ENCODE measurements at regions not wholly inside any gene's neighbourhood (a gene's known extent, or its start where the extent isn't known, plus 50 kb on each side); places are given as distances from the start of the nearest gene placed in this dataset.

DNA sequence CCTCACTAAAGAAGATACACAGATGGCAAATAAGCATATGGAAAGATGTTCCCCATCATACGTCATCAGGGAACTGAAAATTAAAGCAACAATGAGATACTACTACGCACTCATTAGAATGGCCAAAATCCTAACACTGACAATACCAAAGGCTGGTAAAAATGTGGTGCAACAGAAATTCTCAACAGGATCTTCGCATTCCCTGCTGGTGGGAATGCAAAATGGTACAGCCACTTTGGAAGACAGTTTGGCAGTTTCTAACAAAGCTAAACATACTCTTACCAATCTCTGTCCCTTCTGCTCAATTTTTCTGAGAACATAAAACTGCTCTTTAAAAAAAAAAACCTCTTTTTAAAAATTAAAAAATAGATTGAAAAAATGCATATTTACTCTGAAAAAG, 300.2 kb downstream of the FBXW7 start:
- no peaks in the 10 kb centered on the region for H3K4me1 ChIP-seq (ENCODE audit: insufficient read depth, low read length)
- DNase-seq = no peak
- TF ChIP-seq, protein P1, sequence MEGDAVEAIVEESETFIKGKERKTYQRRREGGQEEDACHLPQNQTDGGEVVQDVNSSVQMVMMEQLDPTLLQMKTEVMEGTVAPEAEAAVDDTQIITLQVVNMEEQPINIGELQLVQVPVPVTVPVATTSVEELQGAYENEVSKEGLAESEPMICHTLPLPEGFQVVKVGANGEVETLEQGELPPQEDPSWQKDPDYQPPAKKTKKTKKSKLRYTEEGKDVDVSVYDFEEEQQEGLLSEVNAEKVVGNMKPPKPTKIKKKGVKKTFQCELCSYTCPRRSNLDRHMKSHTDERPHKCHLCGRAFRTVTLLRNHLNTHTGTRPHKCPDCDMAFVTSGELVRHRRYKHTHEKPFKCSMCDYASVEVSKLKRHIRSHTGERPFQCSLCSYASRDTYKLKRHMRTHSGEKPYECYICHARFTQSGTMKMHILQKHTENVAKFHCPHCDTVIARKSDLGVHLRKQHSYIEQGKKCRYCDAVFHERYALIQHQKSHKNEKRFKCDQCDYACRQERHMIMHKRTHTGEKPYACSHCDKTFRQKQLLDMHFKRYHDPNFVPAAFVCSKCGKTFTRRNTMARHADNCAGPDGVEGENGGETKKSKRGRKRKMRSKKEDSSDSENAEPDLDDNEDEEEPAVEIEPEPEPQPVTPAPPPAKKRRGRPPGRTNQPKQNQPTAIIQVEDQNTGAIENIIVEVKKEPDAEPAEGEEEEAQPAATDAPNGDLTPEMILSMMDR (conservative IDR thresholded peaks at IDR 0.05; ENCODE audit: low read depth, low read length) = no peak
- TF ChIP-seq EZH2 (IDR thresholded peaks at IDR 0.05; ENCODE audit: low read length, unreplicated experiment) (no peak), EZH2phosphoT487 (IDR thresholded peaks at IDR 0.05; ENCODE audit: borderline replicate concordance, low read length) (no peak)
- no peak overlapping the region for H3K4me2 ChIP-seq (ENCODE audit: low read length)
- no peaks in the 10 kb centered on the region for H3K9me2 ChIP-seq (replicated peaks; ENCODE audit: low read length)
- no peaks in the 10 kb centered on the region for H3K27me3 ChIP-seq (ENCODE audit: low read length)
- H3F3A ChIP-seq (ENCODE audit: low read length, unreplicated experiment) = no peaks in the 10 kb centered on the region
- H3K4me3 ChIP-seq (ENCODE audit: low read length) = no peak overlapping the region
- H3K79me2 ChIP-seq (ENCODE audit: low read length) = no peaks in the 10 kb centered on the region
- intact Hi-C loops (cut with micrococcal nuclease) = no loop called here
- H3K27ac ChIP-seq (ENCODE audit: low read length) = no peak overlapping the region
- no peaks in the 10 kb centered on the region for H3K9me3 ChIP-seq (ENCODE audit: low read length)
- H3K36me3 ChIP-seq (ENCODE audit: low read depth, low read length) = no peaks in the 10 kb centered on the region
- no peak for ATAC-seq
- no peak overlapping the region for H2AFZ ChIP-seq (ENCODE audit: low read length)
- POLR2A ChIA-PET (ENCODE audit: unreplicated experiment) = no interaction called here
- CTCF ChIA-PET = interaction anchor here (0.6 kb wide), 1 partner anchor 162 kb away, joined by 3 read pairs; no protein-coding TSS in a partner anchor
- H3K9ac ChIP-seq (ENCODE audit: low read length) = no peak overlapping the region
- no TSS peak for BruUV-seq (replicated peaks)
- no peaks in the 10 kb centered on the region for H4K20me1 ChIP-seq (ENCODE audit: low read length)

DNA sequence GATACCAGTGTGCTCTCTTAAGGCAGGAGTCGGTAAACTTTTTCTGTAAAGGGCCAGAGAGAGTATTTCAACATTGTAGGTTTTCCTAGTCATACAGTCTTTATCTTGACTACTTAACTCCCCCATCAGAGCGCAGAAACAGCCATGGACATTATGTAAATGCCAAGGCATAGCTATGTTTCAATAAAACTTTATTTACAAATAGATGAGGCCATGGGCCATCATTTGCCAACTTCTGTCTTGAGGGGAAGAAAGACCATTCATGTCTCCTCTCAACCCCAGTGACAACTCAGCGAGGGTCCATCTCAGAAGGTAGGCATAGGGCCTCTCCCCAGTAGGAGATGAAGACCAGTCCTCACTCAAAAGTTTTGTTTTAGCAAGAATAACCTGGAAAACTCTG, 301.3 kb downstream of the FBXW7 start:
- Histone ChIP-seq H3K9me3 (ENCODE audit: low read length) (no peaks in the 10 kb centered on the region), H2AFZ (ENCODE audit: low read length) (no peak overlapping the region), H3K27ac (ENCODE audit: low read length) (no peak overlapping the region), H3K9ac (ENCODE audit: low read length) (no peak overlapping the region), H3K79me2 (ENCODE audit: low read length) (no peaks in the 10 kb centered on the region), H3K9me2 (replicated peaks; ENCODE audit: low read length) (no peaks in the 10 kb centered on the region), H4K20me1 (ENCODE audit: low read length) (no peaks in the 10 kb centered on the region), H3K4me3 (ENCODE audit: low read length) (no peak overlapping the region), H3F3A (ENCODE audit: low read length, unreplicated experiment) (no peaks in the 10 kb centered on the region), H3K27me3 (ENCODE audit: low read length) (no peaks in the 10 kb centered on the region), H3K4me2 (ENCODE audit: low read length) (no peak overlapping the region), H3K36me3 (ENCODE audit: low read depth, low read length) (no peaks in the 10 kb centered on the region), H3K4me1 (ENCODE audit: insufficient read depth, low read length) (no peaks in the 10 kb centered on the region)
- ChIA-PET CTCF (no interaction called here), POLR2A (ENCODE audit: unreplicated experiment) (no interaction called here)
- intact Hi-C loops (cut with micrococcal nuclease) = no loop called here
- BruUV-seq (replicated peaks) = no TSS peak
- DNase-seq = no peak
- no peak for TF ChIP-seq EZH2 (IDR thresholded peaks at IDR 0.05; ENCODE audit: low read length, unreplicated experiment)
- TF ChIP-seq, protein P1 (conservative IDR thresholded peaks at IDR 0.05; ENCODE audit: low read depth, low read length) = no peak
- ATAC-seq = no peak

DNA sequence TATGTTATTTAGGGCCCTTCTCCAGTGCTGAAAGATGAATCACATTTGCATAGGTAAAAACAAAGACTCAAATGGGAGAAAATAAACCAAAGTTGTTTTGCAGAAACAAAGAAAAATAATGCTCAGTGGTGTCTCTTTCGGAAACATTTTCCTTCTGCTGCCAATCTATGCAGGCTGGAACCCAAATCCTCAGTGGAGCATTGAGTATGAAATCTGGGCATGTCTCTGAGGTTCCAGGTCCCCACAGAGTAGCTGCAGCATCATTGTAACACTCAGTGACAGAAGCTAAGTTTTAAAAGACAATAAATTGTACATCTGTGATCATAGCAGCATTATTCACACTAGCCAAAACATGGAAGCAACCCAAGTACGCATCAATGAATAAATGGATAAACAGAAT, 303.6 kb downstream of the FBXW7 start:
- intact Hi-C loops (cut with micrococcal nuclease) = no loop called here
- no peak overlapping the region for H3K27ac ChIP-seq (ENCODE audit: low read length)
- no peak overlapping the region for H3K9ac ChIP-seq (ENCODE audit: low read length)
- TF ChIP-seq EZH2 (IDR thresholded peaks at IDR 0.05; ENCODE audit: low read length, unreplicated experiment) (no peak), EZH2phosphoT487 (IDR thresholded peaks at IDR 0.05; ENCODE audit: borderline replicate concordance, low read length) (no peak)
- POLR2A ChIA-PET (ENCODE audit: unreplicated experiment) = no interaction called here
- BruUV-seq (replicated peaks) = no TSS peak
- H3K9me2 ChIP-seq (replicated peaks; ENCODE audit: low read length) = no peaks in the 10 kb centered on the region
- H3K9me3 ChIP-seq (ENCODE audit: low read length) = no peaks in the 10 kb centered on the region
- H3F3A ChIP-seq (ENCODE audit: low read length, unreplicated experiment) = no peaks in the 10 kb centered on the region
- H4K20me1 ChIP-seq (ENCODE audit: low read length) = no peaks in the 10 kb centered on the region
- no peaks in the 10 kb centered on the region for H3K36me3 ChIP-seq (ENCODE audit: low read depth, low read length)
- H3K4me1 ChIP-seq (ENCODE audit: insufficient read depth, low read length) = no peaks in the 10 kb centered on the region
- H3K79me2 ChIP-seq (ENCODE audit: low read length) = no peaks in the 10 kb centered on the region
- CTCF ChIA-PET = no interaction called here
- DNase-seq (no peak), ATAC-seq (no peak)
- no peak overlapping the region for H3K4me2 ChIP-seq (ENCODE audit: low read length)
- H3K4me3 ChIP-seq (ENCODE audit: low read length) = no peak overlapping the region
- H3K27me3 ChIP-seq (ENCODE audit: low read length) = no peaks in the 10 kb centered on the region
- no peak overlapping the region for H2AFZ ChIP-seq (ENCODE audit: low read length)

Measured in PC-3 (cell line).